Liver (tissue), 8 donors: ENCODE measurements at regions not wholly inside any gene's neighbourhood (a gene's known extent, or its start where the extent isn't known, plus 50 kb on each side); places are given as distances from the start of the nearest gene placed in this dataset.

ENCODE experiments used
- DNase-seq: peaks from one replicate; pipeline ENCODE4 v3.0.0-alpha.2; 2017; ENCODE audit warnings: low spot score
- H3K27ac ChIP-seq, 2 donors: one replicate each; pipeline ENCODE4 v1.7.0; 2013; ENCODE audit warnings: inconsistent platforms in 2 of 2, low read length in 2 of 2, control low read depth in 1 of 2, low read depth in 1 of 2, mild to moderate bottlenecking in 1 of 2
- H3K27me3 ChIP-seq, 4 donors: one replicate each; pipeline versions ENCODE4 v1.6.1 to v1.7.0; 2013; ENCODE audit warnings: low read length in 3 of 4, inconsistent platforms in 1 of 4, mild to moderate bottlenecking in 1 of 4, moderate library complexity in 1 of 4; ENCODE audit not compliant: control insufficient read depth in 4 of 4, insufficient read depth in 4 of 4
- H3K36me3 ChIP-seq, 4 donors: one replicate each; pipeline versions ENCODE4 v1.6.1 to v1.7.0; 2013; ENCODE audit warnings: low read length in 3 of 4, mild to moderate bottlenecking in 3 of 4, low read depth in 1 of 4, moderate library complexity in 1 of 4; ENCODE audit not compliant: control insufficient read depth in 4 of 4, insufficient read depth in 3 of 4
- H3K4me1 ChIP-seq, 4 donors: one replicate each; pipeline versions ENCODE4 v1.6.1 to v1.7.0; 2013; ENCODE audit warnings: low read length in 3 of 4, mild to moderate bottlenecking in 3 of 4, moderate library complexity in 1 of 4; ENCODE audit not compliant: control insufficient read depth in 4 of 4, insufficient read depth in 4 of 4
- H3K4me3 ChIP-seq, 3 donors: one replicate each; pipeline versions ENCODE4 v1.6.1 to v1.7.0; 2013; ENCODE audit warnings: low read length in 3 of 3, control low read depth in 1 of 3, low read depth in 1 of 3, mild to moderate bottlenecking in 1 of 3
- H3K9ac ChIP-seq, 2 donors: one replicate each; pipeline ENCODE4 v1.7.0; 2013; ENCODE audit warnings: low read length in 2 of 2, mild to moderate bottlenecking in 2 of 2, moderate library complexity in 2 of 2, control low read depth in 1 of 2, low read depth in 1 of 2
- H3K9me3 ChIP-seq, 4 donors: one replicate each; pipeline versions ENCODE4 v1.6.1 to v1.7.0; 2013; ENCODE audit warnings: low read length in 3 of 4; ENCODE audit not compliant: control insufficient read depth in 4 of 4
- FOXA1 ChIP-seq: IDR thresholded peaks from 2 replicates; pipeline ENCODE4 v1.6.1; 2016; ENCODE audit warnings: antibody characterized with exemption
- FOXA2 ChIP-seq: IDR thresholded peaks from 2 replicates; pipeline ENCODE4 v1.6.1; 2016; ENCODE audit warnings: antibody characterized with exemption
- JUND ChIP-seq, 2 donors: IDR thresholded peaks; 2 replicates each; pipeline ENCODE4 v1.6.1; 2016; ENCODE audit warnings: antibody characterized with exemption in 2 of 2
- NR2F2 ChIP-seq: IDR thresholded peaks from 2 replicates; pipeline ENCODE4 v1.6.1; 2016; ENCODE audit warnings: antibody characterized with exemption
- RAD21 ChIP-seq, 2 donors: IDR thresholded peaks; 2 replicates each; pipeline ENCODE4 v1.6.1; 2016; ENCODE audit warnings: antibody characterized with exemption in 2 of 2, mild to moderate bottlenecking in 2 of 2
- RXRA ChIP-seq, 2 donors: IDR thresholded peaks; 2 replicates each; pipeline ENCODE4 v1.6.1; 2017 to 2018; ENCODE audit warnings: antibody characterized with exemption in 2 of 2, mild to moderate bottlenecking in 1 of 2
- TAF1 ChIP-seq: conservative IDR thresholded peaks from 2 replicates; pipeline ENCODE4 v1.6.1; 2016; ENCODE audit warnings: antibody characterized with exemption, mild to moderate bottlenecking
- WGBS: extraction: QIAGEN DNeasy Blood & Tissue Kit; methylation state at CpG from one replicate; pipeline ENCODE4 v1.1.7; 2013; 5-methylcytosine and 5-hydroxymethylcytosine counted together
- TF ChIP-seq, protein P1 (sequence below): IDR thresholded peaks from 2 replicates; pipeline ENCODE4 v1.6.1; 2016; ENCODE audit warnings: antibody characterized with exemption
- TF ChIP-seq, protein P2 (sequence below): fragments of 150-350 bp; IDR thresholded peaks from 2 replicates; pipeline ENCODE4 v1.5.1; 2017; ENCODE audit warnings: improper control_type of control experiment, low read depth, low read length; ENCODE audit not compliant: missing input control
- donor health status: healthy.
- donor health status: healthy.
- donor health status: healthy.
- donor health status: healthy.
- donor health status: healthy.

DNA sequence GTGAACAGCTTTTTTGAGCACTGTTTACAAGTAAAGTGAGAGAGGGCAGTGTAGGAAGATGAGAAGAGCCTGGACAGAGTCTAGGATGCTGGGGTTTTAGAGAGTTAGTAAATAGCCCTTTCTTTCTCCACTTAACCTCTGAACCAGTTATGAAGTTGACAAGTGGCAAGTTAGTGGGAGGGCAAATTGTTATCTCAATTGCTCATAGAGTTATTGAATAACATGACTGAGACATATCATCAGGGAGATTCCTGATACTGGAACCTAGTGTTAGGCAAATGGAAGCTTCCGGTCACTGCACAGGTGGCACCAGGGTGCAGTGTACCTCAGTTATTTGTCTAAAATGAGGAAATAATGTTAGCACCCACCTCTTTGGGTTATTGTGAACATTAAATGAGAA is 57.8 kb upstream of the PTPN5 start (continued):
- TF ChIP-seq FOXA2 (no peak), RXRA (IDR thresholded peaks at IDR 0.05) (no peak), NR2F2 (no peak), RAD21 (IDR thresholded peaks at IDR 0.05) (no peak), JUND (IDR thresholded peaks at IDR 0.05) (no peak)
- TF ChIP-seq, protein P1, sequence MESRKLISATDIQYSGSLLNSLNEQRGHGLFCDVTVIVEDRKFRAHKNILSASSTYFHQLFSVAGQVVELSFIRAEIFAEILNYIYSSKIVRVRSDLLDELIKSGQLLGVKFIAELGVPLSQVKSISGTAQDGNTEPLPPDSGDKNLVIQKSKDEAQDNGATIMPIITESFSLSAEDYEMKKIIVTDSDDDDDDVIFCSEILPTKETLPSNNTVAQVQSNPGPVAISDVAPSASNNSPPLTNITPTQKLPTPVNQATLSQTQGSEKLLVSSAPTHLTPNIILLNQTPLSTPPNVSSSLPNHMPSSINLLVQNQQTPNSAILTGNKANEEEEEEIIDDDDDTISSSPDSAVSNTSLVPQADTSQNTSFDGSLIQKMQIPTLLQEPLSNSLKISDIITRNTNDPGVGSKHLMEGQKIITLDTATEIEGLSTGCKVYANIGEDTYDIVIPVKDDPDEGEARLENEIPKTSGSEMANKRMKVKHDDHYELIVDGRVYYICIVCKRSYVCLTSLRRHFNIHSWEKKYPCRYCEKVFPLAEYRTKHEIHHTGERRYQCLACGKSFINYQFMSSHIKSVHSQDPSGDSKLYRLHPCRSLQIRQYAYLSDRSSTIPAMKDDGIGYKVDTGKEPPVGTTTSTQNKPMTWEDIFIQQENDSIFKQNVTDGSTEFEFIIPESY = no peak

GRCh38 chr11:18844753-18845367 is 53.3 kb upstream of the PTPN5 start:
- H3K9me3 ChIP-seq = peaks cover 0 to 5% (median 1%) of the 10 kb centered on the region in 4 donors

More at GRCh38 chr11:18844753-18845367, 53.3 kb upstream of the PTPN5 start:
- no peak overlapping the region for H3K9ac ChIP-seq
- DNase-seq = no peak
- WGBS = 83% methylated on average over 1 of the region's 1 CpG
- no peak for TF ChIP-seq TAF1
- no peak for TF ChIP-seq FOXA1
- TF ChIP-seq RAD21 (IDR thresholded peaks at IDR 0.05) = peak; percentile 20 to 55
- TF ChIP-seq, protein P2, sequence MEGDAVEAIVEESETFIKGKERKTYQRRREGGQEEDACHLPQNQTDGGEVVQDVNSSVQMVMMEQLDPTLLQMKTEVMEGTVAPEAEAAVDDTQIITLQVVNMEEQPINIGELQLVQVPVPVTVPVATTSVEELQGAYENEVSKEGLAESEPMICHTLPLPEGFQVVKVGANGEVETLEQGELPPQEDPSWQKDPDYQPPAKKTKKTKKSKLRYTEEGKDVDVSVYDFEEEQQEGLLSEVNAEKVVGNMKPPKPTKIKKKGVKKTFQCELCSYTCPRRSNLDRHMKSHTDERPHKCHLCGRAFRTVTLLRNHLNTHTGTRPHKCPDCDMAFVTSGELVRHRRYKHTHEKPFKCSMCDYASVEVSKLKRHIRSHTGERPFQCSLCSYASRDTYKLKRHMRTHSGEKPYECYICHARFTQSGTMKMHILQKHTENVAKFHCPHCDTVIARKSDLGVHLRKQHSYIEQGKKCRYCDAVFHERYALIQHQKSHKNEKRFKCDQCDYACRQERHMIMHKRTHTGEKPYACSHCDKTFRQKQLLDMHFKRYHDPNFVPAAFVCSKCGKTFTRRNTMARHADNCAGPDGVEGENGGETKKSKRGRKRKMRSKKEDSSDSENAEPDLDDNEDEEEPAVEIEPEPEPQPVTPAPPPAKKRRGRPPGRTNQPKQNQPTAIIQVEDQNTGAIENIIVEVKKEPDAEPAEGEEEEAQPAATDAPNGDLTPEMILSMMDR = peak; percentile 54
- H3K4me3 ChIP-seq = no peak overlapping the region
- H3K36me3 ChIP-seq = no peaks in the 10 kb centered on the region
- no peaks in the 10 kb centered on the region for H3K4me1 ChIP-seq
- no peak overlapping the region for H3K27ac ChIP-seq
- peaks cover 0 to 11% (median 0%) of the 10 kb centered on the region in 4 donors for H3K27me3 ChIP-seq
